Left lobe of liver (tissue), 2 donors: ENCODE measurements at regions not wholly inside any gene's neighbourhood (a gene's known extent, or its start where the extent isn't known, plus 50 kb on each side); places are given as distances from the start of the nearest gene placed in this dataset.
"Not testable (repeated sequence)": the region's sequence is repeated elsewhere in the genome, so short reads cannot be mapped to it uniquely, and the experiment has no call there.

Source experiments
- ATAC-seq: fragments of 200-7000 bp; cut with Tn5 transposase; one replicate; pipeline ENCODE4 v1.9.1; 2020; ENCODE audit warnings: mild to moderate bottlenecking, moderate library complexity
- DNase-seq: peaks from one replicate; pipeline ENCODE4 v3.0.0-alpha.2; 2020; ENCODE audit warnings: low spot score
- donor health status: DM: no; HTN: no; CAD: no; lungs with moderate emphysema.
- donor health status: DM: no; HTN: yes; CAD: no.

DNA sequence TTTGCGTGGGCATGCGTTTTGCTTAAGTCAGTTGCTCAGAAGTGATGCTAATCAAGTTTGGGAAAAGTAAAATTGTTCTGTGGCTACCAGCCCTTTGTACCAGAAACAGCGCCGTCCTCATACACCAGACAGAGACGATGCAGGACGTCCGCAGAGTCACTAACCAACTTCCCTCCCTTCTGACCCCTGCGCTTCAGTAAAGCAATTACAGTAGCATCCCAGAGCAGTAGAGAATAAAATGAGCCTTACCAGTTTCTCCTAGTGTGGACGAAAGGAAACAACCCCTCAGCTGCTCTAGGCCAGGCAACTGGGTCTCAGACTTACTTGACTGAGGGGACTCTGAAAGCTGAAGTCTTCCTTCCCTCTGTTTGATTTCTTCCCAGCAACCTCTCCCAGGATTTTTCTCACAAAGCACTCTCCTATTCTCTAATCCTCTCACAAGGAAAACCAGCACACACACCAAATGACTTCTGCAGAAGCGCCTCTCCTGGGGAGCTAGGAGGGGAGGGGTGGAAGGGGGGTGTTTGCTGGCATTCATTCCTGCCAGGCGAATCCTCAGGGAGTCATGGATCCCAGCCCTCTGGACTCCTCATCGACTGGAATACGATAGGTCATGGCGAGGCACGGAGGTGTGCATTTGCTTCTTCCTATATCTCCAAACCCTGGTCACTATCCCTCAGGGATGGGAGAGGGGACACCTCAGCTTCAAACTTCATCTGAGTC lies 56.0 kb upstream of the MID1 start:
- DNase-seq (no peak), ATAC-seq (no peak)

GRCh38 chrX:10677490-10677889 lies 57.1 kb upstream of the MID1 start:
- no peak for ATAC-seq
- no peak for DNase-seq

DNA sequence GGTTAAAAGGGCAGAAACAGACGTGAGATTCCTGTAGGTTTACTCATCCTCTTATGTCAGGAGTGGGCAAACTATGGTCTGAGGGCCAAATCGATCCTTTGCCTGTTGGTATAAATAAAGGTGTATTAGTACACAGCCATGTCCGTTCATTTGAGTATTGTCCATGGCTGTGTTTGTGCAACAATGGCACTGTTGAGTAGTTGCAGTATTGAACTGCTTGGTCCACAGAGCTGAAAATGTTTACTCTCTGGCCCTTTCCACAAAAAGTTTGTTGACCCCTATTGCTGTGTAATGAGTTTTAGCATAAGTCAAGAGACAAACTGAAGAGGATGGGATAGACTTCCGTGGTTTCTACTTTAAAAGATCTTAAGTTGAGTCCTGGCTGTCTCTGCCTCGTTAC lies 59.0 kb upstream of the MID1 start:
- peak; percentile 82 for ATAC-seq
- no peak for DNase-seq

DNA sequence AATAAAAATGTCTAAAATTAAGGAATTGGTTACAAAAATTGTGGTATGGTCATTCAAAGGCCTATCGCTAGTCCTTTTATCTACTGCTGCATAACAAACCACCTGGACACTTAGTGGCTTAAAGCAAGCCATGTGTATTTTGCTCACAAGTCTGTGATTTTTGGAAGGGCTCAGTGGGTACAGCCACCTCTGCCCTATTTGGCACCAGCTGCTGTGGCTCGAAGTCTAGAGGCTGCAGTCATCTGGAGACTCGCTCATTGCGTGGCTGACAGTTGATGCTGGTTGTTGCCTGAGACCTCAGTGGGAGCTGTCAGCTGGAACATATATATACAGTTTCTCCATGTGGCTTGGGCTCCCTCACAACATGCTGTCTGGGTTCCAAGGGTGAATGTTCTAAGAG lies 60.8 kb upstream of the MID1 start:
- peak; percentile 54 for DNase-seq
- peak; percentile 90 for ATAC-seq

DNA sequence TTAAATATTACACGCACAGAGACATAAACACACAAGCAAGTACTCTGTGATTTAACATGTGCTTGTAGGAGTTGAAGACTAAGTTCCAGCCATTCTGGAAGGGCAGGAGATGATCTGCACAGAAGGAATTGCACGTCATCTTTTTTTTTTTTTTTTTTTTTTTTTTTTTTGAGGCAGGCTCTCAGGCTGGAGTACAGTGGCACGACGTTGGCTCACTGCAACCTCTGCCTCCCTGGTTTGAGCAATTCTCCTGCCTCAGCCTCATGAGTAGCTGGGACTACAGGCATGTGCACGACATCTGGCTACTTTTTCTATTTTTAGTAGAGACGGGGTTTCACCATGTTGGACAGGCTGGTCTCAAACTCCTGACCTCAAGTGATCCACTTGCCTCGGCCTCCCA lies 63.2 kb upstream of the MID1 start:
- DNase-seq, ATAC-seq: not testable (repeated sequence)

DNA sequence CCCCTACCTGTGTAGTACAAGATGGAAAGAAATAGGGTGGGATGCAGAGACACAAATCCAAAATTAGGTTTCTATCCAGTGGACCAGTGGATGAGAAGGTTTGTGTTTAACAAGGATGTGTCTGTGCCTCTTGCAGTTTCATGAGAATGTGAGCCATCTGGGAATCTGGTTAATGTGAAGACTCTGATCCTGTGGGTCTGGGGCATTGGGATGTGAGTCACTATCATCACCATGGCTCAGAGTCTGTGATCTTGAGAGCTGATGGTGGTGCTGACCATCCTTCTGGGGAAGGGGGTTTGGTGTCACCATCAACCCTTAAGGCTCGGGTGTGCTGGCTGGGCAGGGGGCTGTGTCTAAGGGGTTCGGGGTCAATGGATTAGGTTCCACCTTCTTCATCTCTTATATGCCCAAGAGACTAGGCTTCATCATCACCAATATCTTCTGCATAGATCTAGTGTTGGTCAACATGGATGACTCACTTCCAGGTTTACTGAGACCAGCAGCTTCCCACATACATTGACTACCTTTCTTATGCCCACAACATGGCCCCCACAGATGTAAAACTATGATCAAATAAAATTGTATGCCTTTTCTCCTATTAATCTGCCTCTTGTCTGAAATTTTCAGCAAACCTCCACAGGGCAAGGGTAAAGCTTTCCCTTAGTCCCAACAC lies 65.7 kb upstream of the MID1 start:
- ATAC-seq (no peak), DNase-seq (no peak)

- ATAC-seq: not testable (repeated sequence)
Measured at GRCh38 chrX:10691751-10692150, 71.4 kb upstream of the MID1 start.

GRCh38 chrX:10697616-10698317 lies 77.4 kb upstream of the MID1 start:
- DNase-seq: no peak
- ATAC-seq: no peak

More at GRCh38 chrX:10691751-10692150, 71.4 kb upstream of the MID1 start:
- not testable (repeated sequence) for DNase-seq

DNA sequence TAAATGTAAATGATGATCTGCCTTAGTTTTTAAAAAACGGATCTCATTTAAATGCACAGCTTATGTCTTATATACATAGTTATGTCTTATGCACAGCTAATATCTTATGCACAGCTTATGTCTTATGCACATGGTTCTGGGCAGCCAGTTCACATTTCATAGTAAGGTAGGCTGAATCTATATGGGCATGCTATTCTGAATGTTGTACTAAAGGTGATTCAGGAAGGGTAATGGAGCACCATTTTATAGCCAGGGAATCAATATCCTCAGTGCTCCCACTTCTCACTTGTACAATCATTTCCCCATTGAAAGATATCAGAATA lies 77.9 kb upstream of the MID1 start:
- DNase-seq (no peak), ATAC-seq (no peak)

DNA sequence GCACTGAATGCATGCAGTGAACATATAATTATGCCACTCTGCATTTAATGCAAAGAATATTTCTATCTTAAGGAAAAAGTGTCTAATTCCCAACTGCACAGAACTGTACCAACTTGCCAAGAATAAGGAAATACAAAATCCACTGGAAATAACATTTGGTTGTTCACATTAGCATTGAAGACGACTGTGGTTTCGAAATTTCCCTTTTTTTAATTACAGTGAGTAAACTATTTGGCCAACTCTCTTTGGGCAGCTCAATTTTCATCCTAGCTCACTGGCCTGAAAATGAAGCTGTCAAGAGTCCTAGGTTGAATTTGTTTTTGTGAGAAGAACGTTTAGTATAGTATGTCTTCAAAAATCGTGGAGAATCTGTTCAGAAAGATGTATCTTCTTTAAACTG lies 81.6 kb upstream of the MID1 start:
- no peak for ATAC-seq

DNA sequence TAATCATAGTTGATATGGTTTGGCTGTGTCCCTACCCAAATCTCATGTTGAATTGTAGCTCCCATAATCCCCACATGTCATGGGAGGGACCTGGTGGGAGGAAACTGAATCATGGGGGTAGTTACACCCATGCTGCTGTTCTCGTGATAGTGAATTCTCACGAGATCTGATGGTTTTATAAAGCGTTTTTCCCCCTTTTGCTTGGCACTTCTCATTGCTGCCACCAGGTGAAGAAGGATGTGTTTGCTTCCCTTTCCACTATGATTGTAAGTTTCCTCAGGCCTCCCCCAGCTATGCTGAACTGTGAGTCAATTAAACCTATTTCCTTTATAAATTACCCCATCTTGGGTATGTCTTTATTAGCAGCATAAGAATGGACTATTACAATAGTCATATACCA lies 86.0 kb upstream of the MID1 start:
- not testable (repeated sequence) for ATAC-seq, DNase-seq

More for the DNA sequence above, 81.6 kb upstream of the MID1 start:
- no peak for DNase-seq

DNA sequence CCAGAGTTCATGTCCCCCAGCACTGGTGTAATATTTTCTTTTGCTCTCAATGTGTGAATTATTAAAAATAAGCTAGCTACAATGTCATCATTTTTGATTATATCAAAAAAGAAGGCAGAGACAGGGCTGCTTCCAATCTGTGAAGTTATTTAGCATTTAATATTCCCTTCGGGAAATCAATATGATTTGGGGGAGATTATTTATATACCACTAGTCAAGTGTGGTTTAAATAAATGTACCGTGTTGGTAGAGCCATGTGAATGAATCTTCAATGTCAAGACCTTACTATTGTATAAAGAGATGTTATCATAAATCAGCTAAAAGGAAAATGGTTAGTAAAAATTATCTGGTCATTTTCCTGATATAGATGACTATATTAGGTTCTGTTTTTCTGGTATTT lies 87.4 kb upstream of the MID1 start:
- DNase-seq (no peak), ATAC-seq (no peak)

DNA sequence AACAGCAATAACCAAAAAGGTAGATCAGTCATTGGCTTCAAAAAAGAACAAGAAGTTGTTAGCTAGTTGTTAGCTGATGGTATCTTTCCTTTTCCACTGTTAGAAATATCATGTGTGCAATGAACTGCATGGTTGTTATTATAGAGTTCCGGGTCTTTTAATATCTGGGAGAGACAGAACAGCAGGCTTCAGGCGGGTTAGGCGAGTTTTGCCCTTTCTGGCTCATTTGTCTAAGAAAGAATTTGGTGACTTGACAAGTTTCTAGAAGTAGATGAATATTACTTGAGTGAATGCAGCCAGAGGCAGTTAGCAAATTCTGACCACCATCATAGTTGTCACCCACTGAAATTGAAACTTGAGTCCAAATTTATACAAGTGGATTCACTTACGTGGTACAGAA lies 88.9 kb upstream of the MID1 start:
- no peak for DNase-seq
- no peak for ATAC-seq

DNA sequence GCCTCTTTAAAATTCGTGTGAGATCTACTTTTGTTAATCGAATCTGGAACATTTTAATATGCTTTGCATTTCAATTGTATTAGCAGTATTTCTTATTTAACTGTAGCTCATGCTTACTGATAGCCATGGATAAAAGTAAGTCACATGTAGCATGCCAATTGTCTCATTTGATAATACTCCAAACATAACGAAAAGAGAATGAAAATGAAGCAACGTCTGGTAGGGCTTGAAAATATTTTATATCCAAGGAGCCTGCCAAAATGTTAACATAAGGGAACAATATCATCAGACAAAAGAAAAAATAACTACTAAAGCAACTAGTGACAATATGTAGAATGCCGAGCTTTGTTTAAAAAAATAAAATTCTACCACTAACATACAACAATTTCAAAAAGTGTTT lies 94.1 kb upstream of the MID1 start:
- ATAC-seq (no peak), DNase-seq (no peak)

DNA sequence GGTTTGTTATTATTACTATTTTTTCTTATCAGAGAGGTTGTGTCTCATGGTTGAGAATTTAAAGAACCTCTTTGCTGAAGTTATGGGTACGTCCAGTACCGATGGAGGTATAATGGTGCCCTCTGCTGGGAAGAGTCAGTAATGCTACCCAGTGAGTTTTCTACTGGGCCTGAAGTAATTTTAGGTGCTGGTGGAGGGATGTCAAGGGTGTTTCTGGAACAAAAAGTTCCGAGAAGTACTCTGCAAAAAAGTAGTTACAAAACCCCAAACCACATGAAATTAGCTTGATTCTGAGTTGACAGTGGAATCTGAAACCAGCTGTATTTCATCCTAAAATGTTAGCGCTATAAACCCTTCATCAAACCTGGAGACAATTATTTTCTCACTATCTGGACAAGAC lies 102.5 kb upstream of the MID1 start:
- DNase-seq: peak; percentile 44
- ATAC-seq: peak; percentile 85

GRCh38 chrX:10725071-10725470 lies 104.7 kb upstream of the MID1 start:
- DNase-seq (no peak), ATAC-seq (no peak)

- ATAC-seq (no peak), DNase-seq (no peak)
Measured at GRCh38 chrX:10726647-10727046, 106.3 kb upstream of the MID1 start.

GRCh38 chrX:10728806-10729389 lies 108.5 kb upstream of the MID1 start:
- DNase-seq (no peak), ATAC-seq (no peak)

DNA sequence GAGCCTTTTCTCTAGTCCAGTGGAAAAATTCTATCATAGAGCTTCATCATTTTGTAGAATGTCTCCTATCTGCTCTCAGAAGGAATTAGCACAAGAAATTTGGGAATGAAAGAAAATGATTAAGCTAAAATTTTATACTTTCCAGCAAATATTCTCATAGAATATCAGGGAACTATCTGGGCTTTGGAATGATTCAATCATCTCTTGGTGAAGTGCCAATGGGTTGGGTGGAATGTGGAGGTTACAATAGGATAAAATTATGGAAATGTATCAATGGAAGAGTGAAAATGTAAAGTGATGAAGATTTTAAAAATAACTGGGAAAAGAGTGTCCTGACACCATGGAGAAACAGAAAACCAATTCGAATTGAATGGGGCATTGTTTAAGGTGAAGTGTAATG lies 119.0 kb upstream of the MID1 start:
- ATAC-seq (no peak), DNase-seq (no peak)

- DNase-seq: no peak
Measured at GRCh38 chrX:10741003-10741402, 120.6 kb upstream of the MID1 start.

GRCh38 chrX:10741550-10741949 lies 121.2 kb upstream of the MID1 start:
- ATAC-seq: no peak

More at GRCh38 chrX:10741003-10741402, 120.6 kb upstream of the MID1 start:
- no peak for ATAC-seq

DNA sequence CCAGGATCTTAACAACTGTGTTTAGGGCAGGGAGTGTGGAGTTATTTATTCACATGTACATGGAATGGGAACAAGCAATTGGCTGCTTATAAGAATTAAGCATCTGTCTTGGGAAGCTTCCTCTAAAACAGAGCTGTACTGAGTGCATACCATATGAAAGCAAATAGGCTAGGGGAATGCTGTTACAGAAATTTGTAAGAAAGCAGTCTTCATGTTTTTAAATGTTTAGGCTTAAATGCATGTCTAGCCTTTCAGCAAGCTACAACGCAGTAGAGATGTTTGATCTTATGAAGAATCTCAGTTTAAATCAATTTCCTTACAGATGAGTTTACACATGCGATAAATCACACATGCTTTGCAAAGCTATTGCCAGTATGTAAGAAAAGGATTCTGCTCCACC lies 123.1 kb upstream of the MID1 start:
- no peak for DNase-seq
- no peak for ATAC-seq

More at GRCh38 chrX:10741550-10741949, 121.2 kb upstream of the MID1 start:
- no peak for DNase-seq
